SK-N-SH treated with all-trans-retinoic acid at 6 μM for 48 hours (cell line): ENCODE measurements at regions not wholly inside any gene's neighbourhood (a gene's known extent, or its start where the extent isn't known, plus 50 kb on each side); places are given as distances from the start of the nearest gene placed in this dataset.

ENCODE experiments used
- BACH2 ChIP-seq: fragments of 250-450 bp; sonication (Bioruptor Pico); IDR thresholded peaks from 2 replicates; pipeline ENCODE4 v1.9.0; 2021; ENCODE audit warnings: mild to moderate bottlenecking, borderline replicate concordance
- OSR1 ChIP-seq: fragments of 250-450 bp; sonication (Bioruptor Pico); IDR thresholded peaks from 2 replicates; pipeline ENCODE4 v1.8.0; 2022; ENCODE audit warnings: moderate library complexity, mild to moderate bottlenecking, inconsistent platforms
- TOX ChIP-seq: fragments of 250-450 bp; sonication (Bioruptor Pico); IDR thresholded peaks from 2 replicates; pipeline ENCODE4 v1.8.0; 2021; ENCODE audit warnings: mild to moderate bottlenecking, moderate library complexity, borderline replicate concordance
- ZFP30 ChIP-seq: fragments of 450-650 bp; formaldehyde crosslinking; IDR thresholded peaks from 2 replicates; pipeline ENCODE4 v1.5.0; 2022; ENCODE audit warnings: mild to moderate bottlenecking, moderate library complexity
- TF ChIP-seq, protein P1 (sequence below): fragments of 250-450 bp; sonication (Bioruptor Pico); IDR thresholded peaks from 2 replicates; pipeline ENCODE4 v1.8.0; 2020; ENCODE audit warnings: mild to moderate bottlenecking, moderate library complexity, borderline replicate concordance

DNA sequence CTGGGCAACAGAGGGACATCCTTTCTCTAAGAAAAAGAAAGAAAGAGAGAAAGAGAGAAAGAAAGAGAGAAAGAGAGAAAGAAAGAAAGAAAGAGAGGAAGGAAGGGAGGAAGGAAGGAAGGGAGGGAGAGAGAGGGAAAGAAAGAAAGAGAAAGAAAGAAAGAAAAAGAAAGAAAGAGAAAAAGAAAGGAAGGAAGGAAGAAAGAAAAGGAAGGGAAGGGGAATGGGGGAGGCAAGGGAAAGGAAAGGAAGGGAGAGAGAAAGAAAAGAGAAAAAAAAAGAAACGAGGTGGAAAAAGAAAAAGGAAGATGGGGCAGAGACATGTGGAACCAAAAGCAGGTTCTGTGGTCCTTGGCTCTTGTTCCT is 82.9 kb upstream of the SMNDC1 start:
- TF ChIP-seq TOX (CRISPR knock-in tag) (no peak), BACH2 (CRISPR knock-in tag) (no peak), OSR1 (no peak), ZFP30 (no peak)
- TF ChIP-seq, protein P1, sequence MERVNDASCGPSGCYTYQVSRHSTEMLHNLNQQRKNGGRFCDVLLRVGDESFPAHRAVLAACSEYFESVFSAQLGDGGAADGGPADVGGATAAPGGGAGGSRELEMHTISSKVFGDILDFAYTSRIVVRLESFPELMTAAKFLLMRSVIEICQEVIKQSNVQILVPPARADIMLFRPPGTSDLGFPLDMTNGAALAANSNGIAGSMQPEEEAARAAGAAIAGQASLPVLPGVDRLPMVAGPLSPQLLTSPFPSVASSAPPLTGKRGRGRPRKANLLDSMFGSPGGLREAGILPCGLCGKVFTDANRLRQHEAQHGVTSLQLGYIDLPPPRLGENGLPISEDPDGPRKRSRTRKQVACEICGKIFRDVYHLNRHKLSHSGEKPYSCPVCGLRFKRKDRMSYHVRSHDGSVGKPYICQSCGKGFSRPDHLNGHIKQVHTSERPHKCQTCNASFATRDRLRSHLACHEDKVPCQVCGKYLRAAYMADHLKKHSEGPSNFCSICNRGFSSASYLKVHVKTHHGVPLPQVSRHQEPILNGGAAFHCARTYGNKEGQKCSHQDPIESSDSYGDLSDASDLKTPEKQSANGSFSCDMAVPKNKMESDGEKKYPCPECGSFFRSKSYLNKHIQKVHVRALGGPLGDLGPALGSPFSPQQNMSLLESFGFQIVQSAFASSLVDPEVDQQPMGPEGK, result no peak
